Tongue (tissue), 1 donor: ENCODE measurements at regions not wholly inside any gene's neighbourhood (a gene's known extent, or its start where the extent isn't known, plus 50 kb on each side); places are given as distances from the start of the nearest gene placed in this dataset.
A peak's percentile ranks its signal among the peaks of the same experiment; 100 is the strongest.
"Not testable (repeated sequence)": the region's sequence is repeated elsewhere in the genome, so short reads cannot be mapped to it uniquely, and the experiment has no call there.

Experiments used
- DNase-seq: peaks from one replicate; pipeline ENCODE4 v3.0.0-alpha.2; 2015

GRCh38 chr22:25419247-25420113 is 145.0 kb upstream of the GRK3 start:
- DNase-seq = peak; percentile 41

- not testable (repeated sequence) for DNase-seq
Measured at GRCh38 chr22:25420114-25420441, 144.4 kb upstream of the GRK3 start.

GRCh38 chr22:25420471-25420924 is 144.0 kb upstream of the GRK3 start:
- no peak for DNase-seq

GRCh38 chr22:25420925-25421904 is 143.3 kb upstream of the GRK3 start:
- no peak for DNase-seq

GRCh38 chr22:25426530-25427308 is 137.8 kb upstream of the GRK3 start:
- DNase-seq = not testable (repeated sequence)

GRCh38 chr22:25431637-25432342 is 132.7 kb upstream of the GRK3 start:
- not testable (repeated sequence) for DNase-seq

- not testable (repeated sequence) for DNase-seq
Measured at GRCh38 chr22:25433381-25433970, 131.0 kb upstream of the GRK3 start.

GRCh38 chr22:25437414-25438160 is 126.9 kb upstream of the GRK3 start:
- no peak for DNase-seq

GRCh38 chr22:25447067-25447685 is 117.3 kb upstream of the GRK3 start:
- peak; percentile 67 for DNase-seq

- DNase-seq = peak; percentile 94
Measured at GRCh38 chr22:25447686-25448434, 116.6 kb upstream of the GRK3 start.

GRCh38 chr22:25448435-25449051 is 115.9 kb upstream of the GRK3 start:
- DNase-seq = peak; percentile 18

GRCh38 chr22:25449781-25450317 is 114.6 kb upstream of the GRK3 start:
- no peak for DNase-seq

- no peak for DNase-seq
Measured at GRCh38 chr22:25451480-25452114, 112.9 kb upstream of the GRK3 start.

- DNase-seq = no peak
Measured at GRCh38 chr22:25452116-25452700, 112.3 kb upstream of the GRK3 start.

GRCh38 chr22:25453058-25453457 is 111.4 kb upstream of the GRK3 start:
- no peak for DNase-seq

GRCh38 chr22:25453557-25453956 is 110.9 kb upstream of the GRK3 start:
- DNase-seq = no peak

- not testable (repeated sequence) for DNase-seq
Measured at GRCh38 chr22:25456300-25457043, 108.0 kb upstream of the GRK3 start.
